Endothelial cell of umbilical vein (primary cell): ENCODE measurements at regions not wholly inside any gene's neighbourhood (a gene's known extent, or its start where the extent isn't known, plus 50 kb on each side); places are given as distances from the start of the nearest gene placed in this dataset.

Experiments used
- BruUV-seq: library from RNA; stranded (reverse); fragments of 400-500 nt; replicated peaks from 2 replicates; lab custom pipeline; 2021; lab: Mats Ljungman, UMichigan
- CTCF ChIA-PET: fragments of 300-600, 350-600 bp; sonication (Branson Sonifier 250); formaldehyde crosslinking; loops from one replicate; lab custom pipeline; 2021; ENCODE audit warnings: antibody characterized with exemption, inconsistent platforms; lab: Charles Lee
- POLR2A ChIA-PET: fragments of 300-600, 350-600 bp; sonication (Branson Sonifier 250); formaldehyde crosslinking; loops from one replicate; lab custom pipeline; 2021; ENCODE audit warnings: antibody characterized with exemption, inconsistent platforms; lab: Charles Lee
- DNase-seq: peaks from one replicate; pipeline ENCODE4 v3.0.0-alpha.2; 2011; ENCODE audit warnings: low read depth, low spot score
- FAIRE-seq: peaks from 2 replicates; lab custom pipeline; 2011; peaks lifted over from hg19 to GRCh38; lab: Jason Lieb, UNC
- H2AFZ ChIP-seq: 2 replicates; pipeline ENCODE4 v1.6.0; 2012; ENCODE audit warnings: low read depth, low read length, control low read depth, inconsistent platforms
- H3K27ac ChIP-seq: 2 replicates; pipeline ENCODE4 v1.5.1; 2011; ENCODE audit warnings: low read depth, mild to moderate bottlenecking, control low read depth, low read length, moderate library complexity; ENCODE audit not compliant: insufficient read depth
- H3K27me3 ChIP-seq, 2 experiments: 2 replicates each; pipeline versions ENCODE4 v1.6.0 to v1.6.1; 2011; ENCODE audit warnings: low read length in 2 of 2, mixed read lengths in 1 of 2; ENCODE audit not compliant: control insufficient read depth in 2 of 2, insufficient read depth in 2 of 2
- H3K36me3 ChIP-seq, 2 experiments: 2 replicates in 1 of 2; 3 replicates in 1 of 2; pipeline ENCODE4 v1.5.1; 2011; ENCODE audit warnings: low read length in 2 of 2, mild to moderate bottlenecking in 1 of 2, moderate library complexity in 1 of 2; ENCODE audit not compliant: control insufficient read depth in 2 of 2, insufficient read depth in 2 of 2; ENCODE audit errors: extremely low read depth in 1 of 2
- H3K4me1 ChIP-seq: 3 replicates; pipeline ENCODE4 v1.5.1; 2011; ENCODE audit warnings: mild to moderate bottlenecking, low read length; ENCODE audit not compliant: control insufficient read depth, insufficient read depth; ENCODE audit errors: extremely low read depth
- H3K4me2 ChIP-seq: 2 replicates; pipeline ENCODE4 v1.6.1; 2011; ENCODE audit warnings: low read length, control low read depth, mixed read lengths; ENCODE audit not compliant: insufficient read depth
- H3K4me3 ChIP-seq, 3 experiments: fragments of 200-600 bp in 1 of 3; sonication (generic), shearing (Covaris generic) in 1 of 3; replicated peaks in 1 of 3; 2 replicates each; pipeline ENCODE4 v1.5.1; 2011 to 2016; ENCODE audit warnings: control low read depth in 3 of 3, low read length in 3 of 3, mild to moderate bottlenecking in 2 of 3, inconsistent platforms in 1 of 3, low read depth in 1 of 3, moderate library complexity in 1 of 3; ENCODE audit not compliant: insufficient read depth in 1 of 3
- H3K79me2 ChIP-seq: 2 replicates; pipeline ENCODE4 v1.6.0; 2012; ENCODE audit warnings: low read length, inconsistent platforms; ENCODE audit not compliant: control insufficient read depth, insufficient read depth
- H3K9ac ChIP-seq: replicated peaks from 2 replicates; pipeline ENCODE3; 2011; ENCODE audit warnings: low read length, control low read depth; ENCODE audit not compliant: insufficient read depth; ENCODE audit errors: extremely low read depth
- H3K9me1 ChIP-seq: replicated peaks from 3 replicates; pipeline ENCODE4 v1.6.0; 2011; ENCODE audit warnings: mild to moderate bottlenecking, low read length; ENCODE audit not compliant: control insufficient read depth, insufficient read depth; ENCODE audit errors: extremely low read depth
- H3K9me3 ChIP-seq: replicated peaks from 2 replicates; pipeline ENCODE4 v1.5.1; 2012; ENCODE audit warnings: low read length, inconsistent platforms; ENCODE audit not compliant: control insufficient read depth, insufficient read depth
- H4K20me1 ChIP-seq: replicated peaks from 2 replicates; pipeline ENCODE3; 2011; ENCODE audit warnings: mild to moderate bottlenecking, low read length; ENCODE audit not compliant: control insufficient read depth, insufficient read depth; ENCODE audit errors: extremely low read depth
- EZH2 ChIP-seq: IDR thresholded peaks from 2 replicates; pipeline ENCODE4 v1.6.1; 2012; ENCODE audit warnings: borderline replicate concordance, low read depth, mild to moderate bottlenecking, moderate library complexity, low read length, inconsistent platforms; ENCODE audit not compliant: severe bottlenecking
- FOS ChIP-seq: IDR thresholded peaks from 2 replicates; pipeline ENCODE4 v1.6.1; 2011; ENCODE audit warnings: mild to moderate bottlenecking, low read length, moderate library complexity, borderline replicate concordance; ENCODE audit not compliant: insufficient read depth
- GATA2 ChIP-seq: IDR thresholded peaks from 2 replicates; pipeline ENCODE4 v1.7.0; 2011; ENCODE audit warnings: low read depth, mild to moderate bottlenecking, moderate library complexity, mixed read lengths, low read length; ENCODE audit not compliant: insufficient read length, insufficient read depth
- JUN ChIP-seq: IDR thresholded peaks from 2 replicates; pipeline ENCODE4 v1.6.1; 2011; ENCODE audit warnings: borderline replicate concordance, low read depth; ENCODE audit not compliant: insufficient read length, insufficient read depth
- MYC ChIP-seq: IDR thresholded peaks from one replicate; pipeline ENCODE4 v1.6.1; 2011; ENCODE audit warnings: mild to moderate bottlenecking, low read depth, low read length
- POLR2A ChIP-seq: IDR thresholded peaks from 2 replicates; pipeline ENCODE4 v1.6.1; 2012; ENCODE audit warnings: low read depth, mild to moderate bottlenecking, control low read depth, low read length
- POLR2AphosphoS5 ChIP-seq: IDR thresholded peaks from 2 replicates; pipeline ENCODE4 v1.6.1; 2012; ENCODE audit warnings: low read depth, mild to moderate bottlenecking, control low read depth, low read length, moderate library complexity; ENCODE audit not compliant: insufficient read depth
- dilution Hi-C: fragments of 300-500 bp; cut with MboI; formaldehyde crosslinking; loops from one replicate; pipeline ENCODE4 v1.15.0; 2019; ENCODE audit warnings: low sequenced_read_pairs; ENCODE audit not compliant: extremely low pct_ligation_motif_present
- intact Hi-C: fragments of 100-400 bp; cut with micrococcal nuclease; formaldehyde crosslinking; loops from one replicate; pipeline ENCODE4 v1.10.0; 2022
- TF ChIP-seq, protein P1 (sequence below): IDR thresholded peaks from 2 replicates; pipeline ENCODE4 v1.6.1; 2011; ENCODE audit not compliant: insufficient read depth, insufficient read length
- TF ChIP-seq, protein P2 (sequence below), 2 donors: IDR thresholded peaks; 1 replicate in 1 of 2; 2 replicates in 1 of 2; pipeline ENCODE4 v1.5.1; 2011; ENCODE audit warnings: low read length in 2 of 2, mild to moderate bottlenecking in 2 of 2, moderate library complexity in 2 of 2, control low read depth in 1 of 2, inconsistent platforms in 1 of 2, low read depth in 1 of 2; ENCODE audit not compliant: insufficient read depth in 1 of 2; ENCODE audit errors: extremely low read depth in 1 of 2

DNA sequence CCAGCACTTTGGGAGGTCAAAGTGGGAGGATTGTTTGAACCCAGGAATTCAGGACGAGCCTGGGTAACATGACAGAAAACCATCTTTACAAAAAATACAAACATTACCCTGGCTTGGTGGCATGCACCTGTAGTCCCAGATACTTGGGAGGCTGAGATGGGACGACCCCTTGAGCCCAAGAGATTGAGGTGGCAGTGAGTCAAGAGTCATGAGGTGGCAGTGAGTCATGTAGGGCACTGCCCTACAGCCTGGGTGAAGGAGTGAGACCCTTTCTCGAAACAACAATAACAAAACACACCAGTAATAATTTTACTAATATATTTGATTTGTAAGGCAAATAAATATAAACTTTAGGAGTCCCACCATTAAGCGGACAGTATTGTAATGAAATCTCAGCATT, 1906.2 kb downstream of the NCAM2 start:
- BruUV-seq = no TSS peak
- Histone ChIP-seq H3K9ac (no peak overlapping the region), H3K4me2 (no peak overlapping the region), H3K9me3 (no peaks in the 10 kb centered on the region), H3K4me3 (no peak overlapping the region), H3K9me1 (no peaks in the 10 kb centered on the region), H3K27me3 (no peaks in the 10 kb centered on the region), H4K20me1 (no peaks in the 10 kb centered on the region), H2AFZ (no peak overlapping the region), H3K36me3 (no peaks in the 10 kb centered on the region), H3K4me1 (peaks cover 26% of the 10 kb centered on the region), H3K27ac (no peak overlapping the region), H3K79me2 (no peaks in the 10 kb centered on the region)
- ChIA-PET POLR2A (no interaction called here), CTCF (no interaction called here)
- dilution Hi-C loops (no loop called here), intact Hi-C loops (loop anchor here (5.0 kb wide), 2 partner anchors 63 to 1143 kb away; no protein-coding TSS in a partner anchor)
- no peak for DNase-seq
- no peak for FAIRE-seq
- TF ChIP-seq GATA2 = no peak
- no peak for TF ChIP-seq POLR2A
- no peak for TF ChIP-seq EZH2
- no peak for TF ChIP-seq FOS
- no peak for TF ChIP-seq MYC
- TF ChIP-seq, protein P1, sequence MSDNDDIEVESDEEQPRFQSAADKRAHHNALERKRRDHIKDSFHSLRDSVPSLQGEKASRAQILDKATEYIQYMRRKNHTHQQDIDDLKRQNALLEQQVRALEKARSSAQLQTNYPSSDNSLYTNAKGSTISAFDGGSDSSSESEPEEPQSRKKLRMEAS = no peak
- TF ChIP-seq, protein P2, sequence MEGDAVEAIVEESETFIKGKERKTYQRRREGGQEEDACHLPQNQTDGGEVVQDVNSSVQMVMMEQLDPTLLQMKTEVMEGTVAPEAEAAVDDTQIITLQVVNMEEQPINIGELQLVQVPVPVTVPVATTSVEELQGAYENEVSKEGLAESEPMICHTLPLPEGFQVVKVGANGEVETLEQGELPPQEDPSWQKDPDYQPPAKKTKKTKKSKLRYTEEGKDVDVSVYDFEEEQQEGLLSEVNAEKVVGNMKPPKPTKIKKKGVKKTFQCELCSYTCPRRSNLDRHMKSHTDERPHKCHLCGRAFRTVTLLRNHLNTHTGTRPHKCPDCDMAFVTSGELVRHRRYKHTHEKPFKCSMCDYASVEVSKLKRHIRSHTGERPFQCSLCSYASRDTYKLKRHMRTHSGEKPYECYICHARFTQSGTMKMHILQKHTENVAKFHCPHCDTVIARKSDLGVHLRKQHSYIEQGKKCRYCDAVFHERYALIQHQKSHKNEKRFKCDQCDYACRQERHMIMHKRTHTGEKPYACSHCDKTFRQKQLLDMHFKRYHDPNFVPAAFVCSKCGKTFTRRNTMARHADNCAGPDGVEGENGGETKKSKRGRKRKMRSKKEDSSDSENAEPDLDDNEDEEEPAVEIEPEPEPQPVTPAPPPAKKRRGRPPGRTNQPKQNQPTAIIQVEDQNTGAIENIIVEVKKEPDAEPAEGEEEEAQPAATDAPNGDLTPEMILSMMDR (IDR thresholded peaks at IDR 0.05; ENCODE audit: extremely low read depth in 1 of 2, insufficient read depth in 1 of 2, low read depth in 1 of 2, low read length in 2 of 2) = no peak
- no peak for TF ChIP-seq POLR2AphosphoS5
- no peak for TF ChIP-seq JUN
